ENCODE measurements at regions not wholly inside any gene's neighbourhood (a gene's known extent, or its start where the extent isn't known, plus 50 kb on each side); places are given as distances from the start of the nearest gene placed in this dataset.

DNA sequence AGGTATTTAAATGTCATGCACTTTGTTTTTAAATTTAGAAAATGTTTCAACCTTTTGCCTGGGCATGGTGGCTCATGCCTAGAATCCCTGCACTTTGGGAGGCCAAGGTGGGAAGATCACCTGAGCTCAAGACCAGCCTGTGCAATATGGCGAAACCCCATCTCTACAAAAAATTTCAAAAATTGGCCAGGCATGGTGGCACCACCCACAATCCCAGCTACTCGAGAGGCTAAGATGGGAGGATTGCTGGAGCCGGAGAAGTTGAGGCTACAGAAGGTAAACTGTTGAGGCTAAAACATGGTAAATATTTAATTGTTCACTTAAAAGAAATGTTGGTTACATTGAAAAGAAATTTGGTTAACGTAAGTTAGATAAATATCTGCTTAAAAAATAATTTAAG lies 108.4 kb upstream of the IGLL5 start:
- BruUV-seq (replicated peaks), result no TSS peak
- Histone ChIP-seq H3K27ac (ENCODE audit: extremely low read length, insufficient read depth, low read length) (no peak overlapping the region), H2AFZ (ENCODE audit: low read length) (no peak overlapping the region), H3K4me1 (ENCODE audit: insufficient read depth, low read length) (no peaks in the 10 kb centered on the region), H3K4me2 (ENCODE audit: low read depth, low read length) (no peak overlapping the region), H3K9ac (ENCODE audit: insufficient read depth, low read depth, low read length) (no peak overlapping the region), H3K36me3 (replicated peaks in 1 of 2; ENCODE audit: control insufficient read depth in 1 of 2, insufficient read depth in 2 of 2, low read length in 2 of 2) (no peaks in the 10 kb centered on the region), H4K20me1 (ENCODE audit: insufficient read depth, low read length) (no peaks in the 10 kb centered on the region), H3K27me3 (ENCODE audit: control insufficient read depth in 1 of 2, insufficient read depth in 2 of 2, low read length in 2 of 2) (peaks cover 2 to 3% of the 10 kb centered on the region in 2 experiments; a peak in 1 of 5 replicates), H3K9me3 (ENCODE audit: low read length) (no peaks in the 10 kb centered on the region), H3K79me2 (ENCODE audit: insufficient read depth, low read length) (no peaks in the 10 kb centered on the region), H3K4me3 (replicated peaks in 1 of 3; ENCODE audit: insufficient read depth in 1 of 3, low read depth in 2 of 3, low read length in 3 of 3) (no peak overlapping the region)
- ChIA-PET CTCF (ENCODE audit: low intra/inter-chr PET ratio, low total read pairs) (no interaction called here), POLR2A (no interaction called here)
- FAIRE-seq (no peak), DNase-seq (ENCODE audit: low spot score) (no peak), ATAC-seq (no peak)
- WGBS (ENCODE audit: low lambda C conversion rate), result 16% methylated on average over 4 of the region's 4 CpGs
- intact Hi-C loops (cut with micrococcal nuclease; ENCODE audit: unreplicated experiment), result no loop called here
- in situ Hi-C loops (cut with HindIII; ENCODE audit: extremely low pct_ligation_motif_present, low pct_unique_long_range_greater_than_20kb), result no loop called here
- TF ChIP-seq FOXJ3 (CRISPR knock-in tag; IDR thresholded peaks at IDR 0.05; ENCODE audit: borderline replicate concordance) (no peak), ZNF138 (CRISPR knock-in tag; IDR thresholded peaks at IDR 0.05; ENCODE audit: low read depth) (no peak), NFKB2 (CRISPR knock-in tag; IDR thresholded peaks at IDR 0.05; ENCODE audit: borderline replicate concordance) (no peak), MIXL1 (CRISPR knock-in tag; IDR thresholded peaks at IDR 0.05) (no peak), ZNF83 (CRISPR knock-in tag; IDR thresholded peaks at IDR 0.05; ENCODE audit: borderline replicate concordance) (no peak), ZNF296 (CRISPR knock-in tag; conservative IDR thresholded peaks at IDR 0.05) (no peak), RORA (CRISPR knock-in tag; IDR thresholded peaks at IDR 0.05) (no peak), ZMYM4 (CRISPR knock-in tag; IDR thresholded peaks at IDR 0.05) (no peak), ZNF678 (CRISPR knock-in tag; IDR thresholded peaks at IDR 0.05) (no peak), ZNF382 (CRISPR knock-in tag; IDR thresholded peaks at IDR 0.05; ENCODE audit: borderline replicate concordance) (no peak)
- TF ChIP-seq, protein P1, sequence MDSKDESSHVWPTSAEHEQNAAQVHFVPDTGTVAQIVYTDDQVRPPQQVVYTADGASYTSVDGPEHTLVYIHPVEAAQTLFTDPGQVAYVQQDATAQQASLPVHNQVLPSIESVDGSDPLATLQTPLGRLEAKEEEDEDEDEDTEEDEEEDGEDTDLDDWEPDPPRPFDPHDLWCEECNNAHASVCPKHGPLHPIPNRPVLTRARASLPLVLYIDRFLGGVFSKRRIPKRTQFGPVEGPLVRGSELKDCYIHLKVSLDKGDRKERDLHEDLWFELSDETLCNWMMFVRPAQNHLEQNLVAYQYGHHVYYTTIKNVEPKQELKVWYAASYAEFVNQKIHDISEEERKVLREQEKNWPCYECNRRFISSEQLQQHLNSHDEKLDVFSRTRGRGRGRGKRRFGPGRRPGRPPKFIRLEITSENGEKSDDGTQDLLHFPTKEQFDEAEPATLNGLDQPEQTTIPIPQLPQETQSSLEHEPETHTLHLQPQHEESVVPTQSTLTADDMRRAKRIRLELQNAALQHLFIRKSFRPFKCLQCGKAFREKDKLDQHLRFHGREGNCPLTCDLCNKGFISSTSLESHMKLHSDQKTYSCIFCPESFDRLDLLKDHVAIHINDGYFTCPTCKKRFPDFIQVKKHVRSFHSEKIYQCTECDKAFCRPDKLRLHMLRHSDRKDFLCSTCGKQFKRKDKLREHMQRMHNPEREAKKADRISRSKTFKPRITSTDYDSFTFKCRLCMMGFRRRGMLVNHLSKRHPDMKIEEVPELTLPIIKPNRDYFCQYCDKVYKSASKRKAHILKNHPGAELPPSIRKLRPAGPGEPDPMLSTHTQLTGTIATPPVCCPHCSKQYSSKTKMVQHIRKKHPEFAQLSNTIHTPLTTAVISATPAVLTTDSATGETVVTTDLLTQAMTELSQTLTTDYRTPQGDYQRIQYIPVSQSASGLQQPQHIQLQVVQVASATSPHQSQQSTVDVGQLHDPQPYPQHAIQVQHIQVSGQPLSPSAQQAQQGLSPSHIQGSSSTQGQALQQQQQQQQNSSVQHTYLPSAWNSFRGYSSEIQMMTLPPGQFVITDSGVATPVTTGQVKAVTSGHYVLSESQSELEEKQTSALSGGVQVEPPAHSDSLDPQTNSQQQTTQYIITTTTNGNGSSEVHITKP (CRISPR knock-in tag; IDR thresholded peaks at IDR 0.05; ENCODE audit: low read depth), result no peak
- TF ChIP-seq, protein P2, sequence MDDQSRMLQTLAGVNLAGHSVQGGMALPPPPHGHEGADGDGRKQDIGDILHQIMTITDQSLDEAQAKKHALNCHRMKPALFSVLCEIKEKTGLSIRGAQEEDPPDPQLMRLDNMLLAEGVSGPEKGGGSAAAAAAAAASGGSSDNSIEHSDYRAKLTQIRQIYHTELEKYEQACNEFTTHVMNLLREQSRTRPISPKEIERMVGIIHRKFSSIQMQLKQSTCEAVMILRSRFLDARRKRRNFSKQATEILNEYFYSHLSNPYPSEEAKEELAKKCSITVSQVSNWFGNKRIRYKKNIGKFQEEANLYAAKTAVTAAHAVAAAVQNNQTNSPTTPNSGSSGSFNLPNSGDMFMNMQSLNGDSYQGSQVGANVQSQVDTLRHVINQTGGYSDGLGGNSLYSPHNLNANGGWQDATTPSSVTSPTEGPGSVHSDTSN (CRISPR knock-in tag; IDR thresholded peaks at IDR 0.05; ENCODE audit: borderline replicate concordance), result no peak
- TF ChIP-seq, protein P3, sequence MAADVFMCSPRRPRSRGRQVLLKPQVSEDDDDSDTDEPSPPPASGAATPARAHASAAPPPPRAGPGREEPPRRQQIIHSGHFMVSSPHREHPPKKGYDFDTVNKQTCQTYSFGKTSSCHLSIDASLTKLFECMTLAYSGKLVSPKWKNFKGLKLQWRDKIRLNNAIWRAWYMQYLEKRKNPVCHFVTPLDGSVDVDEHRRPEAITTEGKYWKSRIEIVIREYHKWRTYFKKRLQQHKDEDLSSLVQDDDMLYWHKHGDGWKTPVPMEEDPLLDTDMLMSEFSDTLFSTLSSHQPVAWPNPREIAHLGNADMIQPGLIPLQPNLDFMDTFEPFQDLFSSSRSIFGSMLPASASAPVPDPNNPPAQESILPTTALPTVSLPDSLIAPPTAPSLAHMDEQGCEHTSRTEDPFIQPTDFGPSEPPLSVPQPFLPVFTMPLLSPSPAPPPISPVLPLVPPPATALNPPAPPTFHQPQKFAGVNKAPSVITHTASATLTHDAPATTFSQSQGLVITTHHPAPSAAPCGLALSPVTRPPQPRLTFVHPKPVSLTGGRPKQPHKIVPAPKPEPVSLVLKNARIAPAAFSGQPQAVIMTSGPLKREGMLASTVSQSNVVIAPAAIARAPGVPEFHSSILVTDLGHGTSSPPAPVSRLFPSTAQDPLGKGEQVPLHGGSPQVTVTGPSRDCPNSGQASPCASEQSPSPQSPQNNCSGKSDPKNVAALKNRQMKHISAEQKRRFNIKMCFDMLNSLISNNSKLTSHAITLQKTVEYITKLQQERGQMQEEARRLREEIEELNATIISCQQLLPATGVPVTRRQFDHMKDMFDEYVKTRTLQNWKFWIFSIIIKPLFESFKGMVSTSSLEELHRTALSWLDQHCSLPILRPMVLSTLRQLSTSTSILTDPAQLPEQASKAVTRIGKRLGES (CRISPR knock-in tag; IDR thresholded peaks at IDR 0.05; ENCODE audit: borderline replicate concordance), result no peak
- TF ChIP-seq, protein P4, sequence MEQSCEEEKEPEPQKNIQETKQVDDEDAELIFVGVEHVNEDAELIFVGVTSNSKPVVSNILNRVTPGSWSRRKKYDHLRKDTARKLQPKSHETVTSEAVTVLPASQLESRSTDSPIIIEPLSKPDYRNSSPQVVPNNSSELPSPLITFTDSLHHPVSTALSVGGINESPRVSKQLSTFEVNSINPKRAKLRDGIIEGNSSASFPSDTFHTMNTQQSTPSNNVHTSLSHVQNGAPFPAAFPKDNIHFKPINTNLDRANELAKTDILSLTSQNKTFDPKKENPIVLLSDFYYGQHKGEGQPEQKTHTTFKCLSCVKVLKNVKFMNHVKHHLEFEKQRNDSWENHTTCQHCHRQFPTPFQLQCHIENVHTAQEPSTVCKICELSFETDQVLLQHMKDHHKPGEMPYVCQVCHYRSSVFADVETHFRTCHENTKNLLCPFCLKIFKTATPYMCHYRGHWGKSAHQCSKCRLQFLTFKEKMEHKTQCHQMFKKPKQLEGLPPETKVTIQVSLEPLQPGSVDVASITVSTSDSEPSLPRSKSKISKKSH (CRISPR knock-in tag; IDR thresholded peaks at IDR 0.05; ENCODE audit: borderline replicate concordance), result no peak
- TF ChIP-seq, protein P5, sequence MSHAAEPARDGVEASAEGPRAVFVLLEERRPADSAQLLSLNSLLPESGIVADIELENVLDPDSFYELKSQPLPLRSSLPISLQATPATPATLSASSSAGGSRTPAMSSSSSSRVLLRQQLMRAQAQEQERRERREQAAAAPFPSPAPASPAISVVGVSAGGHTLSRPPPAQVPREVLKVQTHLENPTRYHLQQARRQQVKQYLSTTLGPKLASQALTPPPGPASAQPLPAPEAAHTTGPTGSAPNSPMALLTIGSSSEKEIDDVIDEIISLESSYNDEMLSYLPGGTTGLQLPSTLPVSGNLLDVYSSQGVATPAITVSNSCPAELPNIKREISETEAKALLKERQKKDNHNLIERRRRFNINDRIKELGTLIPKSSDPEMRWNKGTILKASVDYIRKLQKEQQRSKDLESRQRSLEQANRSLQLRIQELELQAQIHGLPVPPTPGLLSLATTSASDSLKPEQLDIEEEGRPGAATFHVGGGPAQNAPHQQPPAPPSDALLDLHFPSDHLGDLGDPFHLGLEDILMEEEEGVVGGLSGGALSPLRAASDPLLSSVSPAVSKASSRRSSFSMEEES (CRISPR knock-in tag; IDR thresholded peaks at IDR 0.05), result no peak

Data from HepG2 (cell line).